Loucy (cell line): ENCODE measurements at regions not wholly inside any gene's neighbourhood (a gene's known extent, or its start where the extent isn't known, plus 50 kb on each side); places are given as distances from the start of the nearest gene placed in this dataset.

Source experiments
- H2AFZ ChIP-seq: fragments of 200-600 bp; sonication (generic); 2 replicates; pipeline ENCODE4 v1.6.0; 2016; ENCODE audit warnings: antibody characterized with exemption, mild to moderate bottlenecking, low read length, moderate library complexity
- H3F3A ChIP-seq: fragments of 200-600 bp; 2 replicates; pipeline ENCODE4 v1.6.0; 2016; ENCODE audit warnings: antibody characterized with exemption, low read depth, mild to moderate bottlenecking
- H3K27me3 ChIP-seq: fragments of 200-600 bp; sonication (generic); 2 replicates; pipeline ENCODE4 v1.6.1; 2014; ENCODE audit warnings: low read length, mild to moderate bottlenecking; ENCODE audit not compliant: insufficient read depth, poor library complexity, severe bottlenecking
- H3K36me3 ChIP-seq: fragments of 200-600 bp; sonication (generic); 2 replicates; pipeline ENCODE4 v1.6.1; 2016; ENCODE audit warnings: low read length; ENCODE audit not compliant: insufficient read depth
- H3K4me1 ChIP-seq: fragments of 200-600 bp; sonication (generic); 2 replicates; pipeline ENCODE4 v1.5.1; 2014; ENCODE audit warnings: low read length, mild to moderate bottlenecking; ENCODE audit not compliant: insufficient read depth, poor library complexity, severe bottlenecking
- H3K4me2 ChIP-seq: fragments of 200-600 bp; sonication (generic); 2 replicates; pipeline ENCODE4 v1.6.0; 2014; ENCODE audit warnings: antibody characterized with exemption, low read length, low read depth, mild to moderate bottlenecking; ENCODE audit not compliant: poor library complexity, severe bottlenecking
- H3K4me3 ChIP-seq: fragments of 200-600 bp; sonication (generic); 2 replicates; pipeline ENCODE4 v1.5.1; 2014; ENCODE audit warnings: low read length, mild to moderate bottlenecking, mixed read lengths; ENCODE audit not compliant: poor library complexity, severe bottlenecking
- H3K79me2 ChIP-seq: fragments of 200-600 bp; sonication (generic); 2 replicates; pipeline ENCODE4 v1.6.1; 2014; ENCODE audit warnings: low read length; ENCODE audit not compliant: insufficient read depth
- H3K9ac ChIP-seq: fragments of 200-600 bp; sonication (generic); 2 replicates; pipeline ENCODE4 v1.6.0; 2014; ENCODE audit warnings: mild to moderate bottlenecking, low read depth, low read length, moderate library complexity; ENCODE audit not compliant: poor library complexity, severe bottlenecking
- H3K9me2 ChIP-seq: fragments of 200-600 bp; sonication (generic); replicated peaks from 2 replicates; pipeline ENCODE4 v1.6.1; 2016; ENCODE audit warnings: low read depth, low read length, mixed read lengths
- H3K9me3 ChIP-seq: fragments of 200-600 bp; sonication (generic); 2 replicates; pipeline ENCODE4 v1.6.1; 2014; ENCODE audit warnings: mild to moderate bottlenecking, antibody characterized with exemption, low read length, low read depth; ENCODE audit not compliant: insufficient read depth
- H4K20me1 ChIP-seq: fragments of 200-600 bp; sonication (generic); 2 replicates; pipeline ENCODE4 v1.6.0; 2014; ENCODE audit warnings: antibody characterized with exemption, low read length, mild to moderate bottlenecking; ENCODE audit not compliant: insufficient read depth, poor library complexity, severe bottlenecking
- CTCF ChIP-seq: fragments of 200-600 bp; sonication (generic); conservative IDR thresholded peaks from 2 replicates; pipeline ENCODE4 v1.5.1; 2014; ENCODE audit warnings: mild to moderate bottlenecking, antibody characterized with exemption, low read length
- EZH2phosphoT487 ChIP-seq: fragments of 200-600 bp; IDR thresholded peaks from 2 replicates; pipeline ENCODE4 v1.6.1; 2018; ENCODE audit warnings: antibody characterized with exemption, mild to moderate bottlenecking, moderate library complexity, borderline replicate concordance

GRCh38 chr3:21979706-21980105 lies 228.7 kb upstream of the ZNF385D start:
- H3K9ac ChIP-seq: no peak overlapping the region
- no peak overlapping the region for H3K4me2 ChIP-seq
- H3K27me3 ChIP-seq: no peaks in the 10 kb centered on the region
- no peaks in the 10 kb centered on the region for H4K20me1 ChIP-seq
- no peak overlapping the region for H3K4me3 ChIP-seq
- no peaks in the 10 kb centered on the region for H3K4me1 ChIP-seq
- H3K79me2 ChIP-seq: no peaks in the 10 kb centered on the region
- H3K9me3 ChIP-seq: no peaks in the 10 kb centered on the region
- H3F3A ChIP-seq: no peaks in the 10 kb centered on the region
- no peaks in the 10 kb centered on the region for H3K36me3 ChIP-seq
- no peak for TF ChIP-seq CTCF
- no peak for TF ChIP-seq EZH2phosphoT487
- H2AFZ ChIP-seq: no peak overlapping the region
- H3K9me2 ChIP-seq: no peaks in the 10 kb centered on the region

GRCh38 chr3:21989341-21990042 lies 238.5 kb upstream of the ZNF385D start:
- Histone ChIP-seq H3K9ac (no peak overlapping the region), H3K4me3 (no peak overlapping the region), H3K79me2 (no peaks in the 10 kb centered on the region), H3F3A (no peaks in the 10 kb centered on the region), H3K9me2 (no peaks in the 10 kb centered on the region), H3K36me3 (no peaks in the 10 kb centered on the region), H4K20me1 (no peaks in the 10 kb centered on the region), H3K27me3 (no peaks in the 10 kb centered on the region), H3K4me1 (no peaks in the 10 kb centered on the region), H2AFZ (no peak overlapping the region), H3K9me3 (no peaks in the 10 kb centered on the region), H3K4me2 (no peak overlapping the region)
- TF ChIP-seq EZH2phosphoT487 (no peak), CTCF (no peak)

GRCh38 chr3:21991061-21991460 lies 240.1 kb upstream of the ZNF385D start:
- Histone ChIP-seq H3K79me2 (no peaks in the 10 kb centered on the region), H3K27me3 (no peaks in the 10 kb centered on the region), H3K4me1 (no peaks in the 10 kb centered on the region), H3K36me3 (no peaks in the 10 kb centered on the region), H3K4me2 (no peak overlapping the region), H3K9ac (no peak overlapping the region), H2AFZ (no peak overlapping the region), H3F3A (no peaks in the 10 kb centered on the region), H3K9me3 (no peaks in the 10 kb centered on the region), H3K9me2 (no peaks in the 10 kb centered on the region), H4K20me1 (no peaks in the 10 kb centered on the region), H3K4me3 (no peak overlapping the region)
- TF ChIP-seq EZH2phosphoT487 (no peak), CTCF (no peak)
